Heart left ventricle (tissue), 16 donors: ENCODE measurements at regions not wholly inside any gene's neighbourhood (a gene's known extent, or its start where the extent isn't known, plus 50 kb on each side); places are given as distances from the start of the nearest gene placed in this dataset.

ENCODE experiments used
- ATAC-seq, 4 donors: fragments of 200-7000 bp; cut with Tn5 transposase; one replicate each; pipeline ENCODE4 v1.9.1; 2020 to 2022; ENCODE audit warnings: moderate library complexity in 4 of 4, mild to moderate bottlenecking in 3 of 4, moderate number of reproducible peaks in 1 of 4
- DNase-seq, 5 donors: peaks; one replicate each; pipeline ENCODE4 v3.0.0-alpha.2; 2020
- H3K27ac ChIP-seq, 12 donors: fragments of 200-600 bp; sonication (generic) in 4 of 12; one replicate each; pipeline versions ENCODE4 v1.5.0 to v1.8.0; 2016 to 2022; ENCODE audit warnings: mild to moderate bottlenecking in 2 of 12
- H3K27me3 ChIP-seq, 9 donors: fragments of 200-600 bp; sonication (generic) in 2 of 9; one replicate each; pipeline versions ENCODE4 v1.5.1 to v1.8.0; 2016 to 2022; ENCODE audit warnings: mild to moderate bottlenecking in 3 of 9
- H3K36me3 ChIP-seq, 9 donors: fragments of 200-600 bp; sonication (generic) in 2 of 9; one replicate each; pipeline versions ENCODE4 v1.5.0 to v1.8.0; 2018 to 2022; ENCODE audit warnings: mild to moderate bottlenecking in 2 of 9
- H3K4me1 ChIP-seq, 12 donors: fragments of 200-600 bp; sonication (generic) in 4 of 12; one replicate each; pipeline versions ENCODE4 v1.5.0 to v1.8.0; 2016 to 2022; ENCODE audit warnings: mild to moderate bottlenecking in 3 of 12
- H3K4me3 ChIP-seq, 12 donors: fragments of 200-600 bp; sonication (generic) in 4 of 12; one replicate each; pipeline versions ENCODE4 v1.5.0 to v1.8.0; 2017 to 2022; ENCODE audit warnings: mild to moderate bottlenecking in 9 of 12, moderate library complexity in 4 of 12
- H3K9me3 ChIP-seq, 12 donors: fragments of 200-600 bp; sonication (generic) in 4 of 12; one replicate each; pipeline versions ENCODE4 v1.5.0 to v1.8.0; 2016 to 2022; ENCODE audit warnings: mild to moderate bottlenecking in 1 of 12
- CTCF ChIP-seq, 12 donors: fragments of 200-600 bp; sonication (generic) in 4 of 12; IDR thresholded peaks; one replicate each; pipeline versions ENCODE4 v1.5.0 to v1.8.0; 2018 to 2022; ENCODE audit warnings: antibody characterized with exemption in 12 of 12, mild to moderate bottlenecking in 5 of 12
- POLR2A ChIP-seq, 2 donors: fragments of 450-650 bp; IDR thresholded peaks; one replicate each; pipeline ENCODE4 v1.6.1; 2017; ENCODE audit warnings: antibody characterized with exemption in 2 of 2, mild to moderate bottlenecking in 2 of 2, moderate library complexity in 2 of 2
- WGBS, 4 donors: extraction: QIAGEN DNeasy Blood & Tissue Kit in 2 of 4; methylation state at CpG; one replicate each; pipeline versions ENCODE4 v1.1.5 to v1.1.7; 2013 to 2018; 5-methylcytosine and 5-hydroxymethylcytosine counted together
- intact Hi-C, 10 donors: fragments of 100-400 bp; cut with DNase I; formaldehyde crosslinking; loops; one replicate each; pipeline versions ENCODE4 v1.11.1 to v1.14.2; 2022
- donor health status: ischemic (EF 13 %, LVEDD 7.1; RV severe dilation, severe dysfunction).
- donor health status: healthy with polysubstance abuse.
- donor health status: DM: no; HTN: yes; CAD: no.
- donor health status: DM: no; HTN: no; CAD: no.
- donor health status: ischemic (EF 25% LVEDD 6.9; RV normal size, moderate dysfunction).
- donor health status: ischemic (EF 25% LVEDD 5.7; RV mildly dilated, moderate dysfunction).
- donor health status: healthy.
- donor health status: DM: yes; HTN: yes; CAD: no.
- donor health status: ischemic (EF 35%, LVEDD 5.7; RV mildly dilated, moderate dysfunction).
- donor health status: nonischemic (EF 11% LVEDD 7.7; RV severe dilation, severe dysfunction).
- donor health status: DM: yes; HTN: yes; CAD: no.
- donor health status: PGD.
- donor health status: ischemic (EF 29% LVEDD 5.4; RV normal size, mild dysfunction).
- donor health status: nonischemic (EF 23%, LVEDD 6.1; RV moderate dilation, normal function).

- DNase-seq (peak; percentile 61 to 83 (median 74)), ATAC-seq (peak; percentile 77 to 91 (median 90))
- WGBS, 4 donors: 0% methylated on average over 33 to 39 of the region's 39 CpGs
- Histone ChIP-seq H3K27me3 (no peaks in the 10 kb centered on the region), H3K4me1 (peaks cover 0 to 17% (median 5%) of the 10 kb centered on the region in 12 donors), H3K27ac (peak overlapping the region in 11 of 12 donors; percentile 14 to 83 (median 67)), H3K9me3 (no peaks in the 10 kb centered on the region), H3K36me3 (no peaks in the 10 kb centered on the region), H3K4me3 (peak overlapping the region; percentile 62 to 96 (median 76))
- intact Hi-C loops: loop anchor here in 7 of 10 donors (5.0 to 10.0 kb wide), 8 partner anchors 295 to 725 kb away; partner anchors contain the start of gene ZNF184 (in 2 of the 7)
- TF ChIP-seq CTCF (IDR thresholded peaks at IDR 0.05) (peak in 9 of 12 donors; percentile 19 to 51 (median 35)), POLR2A (IDR thresholded peaks at IDR 0.05) (peak in 1 of 2 donors; percentile 39)
These were observed 69.8 kb upstream of the PRSS16 start for GRCh38 chr6:27177485-27178406.

GRCh38 chr6:27178407-27178730, 69.1 kb upstream of the PRSS16 start:
- WGBS, 4 donors: 3 to 9% (median 6%) methylated on average over 19 to 21 of the region's 21 CpGs
- Histone ChIP-seq H3K27me3 (peaks cover 0 to 2% (median 0%) of the 10 kb centered on the region in 9 donors), H3K27ac (peak overlapping the region in 9 of 12 donors; percentile 43 to 83 (median 67)), H3K4me1 (peaks cover 0 to 17% (median 5%) of the 10 kb centered on the region in 12 donors), H3K36me3 (no peaks in the 10 kb centered on the region), H3K9me3 (no peaks in the 10 kb centered on the region), H3K4me3 (peak overlapping the region; percentile 62 to 96 (median 76))
- intact Hi-C loops: loop anchor here in 7 of 10 donors (5.0 to 10.0 kb wide), 8 partner anchors 294 to 724 kb away; partner anchors contain the start of gene ZNF184 (in 2 of the 7)
- DNase-seq (peak in 2 of 5 donors; percentile 27 to 36), ATAC-seq (peak in 3 of 4 donors; percentile 4 to 16 (median 9))
- TF ChIP-seq CTCF (IDR thresholded peaks at IDR 0.05) (no peak), POLR2A (IDR thresholded peaks at IDR 0.05) (no peak)

GRCh38 chr6:27178860-27179259, 68.6 kb upstream of the PRSS16 start:
- intact Hi-C loops: loop anchor here in 7 of 10 donors (5.0 to 10.0 kb wide), 8 partner anchors 293 to 723 kb away; partner anchors contain the start of gene ZNF184 (in 2 of the 7)
- 30 to 57% (median 48%) methylated on average over 15 of the region's 15 CpGs for WGBS, 4 donors
- H3K36me3 ChIP-seq: no peaks in the 10 kb centered on the region
- peaks cover 0 to 17% (median 5%) of the 10 kb centered on the region in 12 donors for H3K4me1 ChIP-seq
- ATAC-seq (no peak), DNase-seq (no peak)
- TF ChIP-seq POLR2A (IDR thresholded peaks at IDR 0.05) (no peak), CTCF (IDR thresholded peaks at IDR 0.05) (no peak)
- H3K4me3 ChIP-seq: peak overlapping the region in 10 of 12 donors; percentile 62 to 96 (median 74)
- H3K27ac ChIP-seq: peak overlapping the region in 1 of 12 donors; percentile 49
- peaks cover 0 to 4% (median 0%) of the 10 kb centered on the region in 9 donors for H3K27me3 ChIP-seq
- no peaks in the 10 kb centered on the region for H3K9me3 ChIP-seq
